Breast epithelium (tissue), 3 donors: ENCODE measurements at regions not wholly inside any gene's neighbourhood (a gene's known extent, or its start where the extent isn't known, plus 50 kb on each side); places are given as distances from the start of the nearest gene placed in this dataset.

Experiments
- CTCF ChIP-seq, 3 donors: fragments of 450-650 bp; IDR thresholded peaks; one replicate each; pipeline ENCODE4 v1.5.1; 2016 to 2017; ENCODE audit warnings: antibody characterized with exemption in 3 of 3, mild to moderate bottlenecking in 3 of 3, moderate library complexity in 3 of 3
- POLR2A ChIP-seq: fragments of 450-650 bp; IDR thresholded peaks from one replicate; pipeline ENCODE4 v1.6.1; 2016; ENCODE audit warnings: antibody characterized with exemption, mild to moderate bottlenecking, moderate library complexity

- no peak for TF ChIP-seq CTCF (IDR thresholded peaks at IDR 0.05)
- no peak for TF ChIP-seq POLR2A
Observed at GRCh38 chr18:23380817-23381216, 72.3 kb upstream of the RIOK3 start.
